ENCODE measurements at regions not wholly inside any gene's neighbourhood (a gene's known extent, or its start where the extent isn't known, plus 50 kb on each side); places are given as distances from the start of the nearest gene placed in this dataset.
"Not testable (repeated sequence)": the region's sequence is repeated elsewhere in the genome, so short reads cannot be mapped to it uniquely, and the experiment has no call there.

DNA sequence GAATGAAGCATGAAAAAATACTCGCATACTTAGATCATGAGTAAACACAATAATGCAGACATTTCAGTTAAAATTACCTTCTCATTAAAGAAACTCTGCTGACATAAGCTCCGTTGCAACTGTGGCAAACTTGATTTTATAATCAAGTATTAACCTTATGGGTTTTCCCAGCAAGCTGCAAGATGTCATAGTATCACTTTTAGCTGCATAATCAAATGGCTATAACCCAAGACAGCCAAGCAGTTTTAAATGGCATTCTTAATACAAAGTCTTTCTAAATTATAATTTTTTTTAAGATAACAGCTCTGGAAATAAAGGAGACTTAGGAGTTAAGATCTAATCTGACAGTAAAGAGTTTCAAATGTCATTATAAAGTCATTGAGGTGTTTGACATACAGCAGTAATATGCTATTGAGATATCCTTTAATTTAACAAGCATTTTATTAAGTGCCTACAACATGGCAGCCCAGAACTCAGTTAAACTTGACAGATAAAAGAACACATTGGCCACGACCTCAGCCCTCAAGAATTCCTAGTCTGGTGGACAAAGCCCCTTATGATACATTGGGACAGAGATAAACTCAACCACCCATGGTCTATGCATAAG lies 163.1 kb upstream of the FAT3 start:
- Histone ChIP-seq H3K4me3 (ENCODE audit: low read length) (no peak overlapping the region), H3K4me1 (ENCODE audit: control insufficient read depth, insufficient read depth, low read length) (no peaks in the 10 kb centered on the region), H3K9ac (ENCODE audit: low read length) (no peak overlapping the region), H3K27ac (ENCODE audit: low read depth, low read length) (no peak overlapping the region), H3K36me3 (ENCODE audit: control insufficient read depth, insufficient read depth, low read length) (no peaks in the 10 kb centered on the region), H3K27me3 (ENCODE audit: control insufficient read depth, insufficient read depth, low read length) (no peaks in the 10 kb centered on the region)

DNA sequence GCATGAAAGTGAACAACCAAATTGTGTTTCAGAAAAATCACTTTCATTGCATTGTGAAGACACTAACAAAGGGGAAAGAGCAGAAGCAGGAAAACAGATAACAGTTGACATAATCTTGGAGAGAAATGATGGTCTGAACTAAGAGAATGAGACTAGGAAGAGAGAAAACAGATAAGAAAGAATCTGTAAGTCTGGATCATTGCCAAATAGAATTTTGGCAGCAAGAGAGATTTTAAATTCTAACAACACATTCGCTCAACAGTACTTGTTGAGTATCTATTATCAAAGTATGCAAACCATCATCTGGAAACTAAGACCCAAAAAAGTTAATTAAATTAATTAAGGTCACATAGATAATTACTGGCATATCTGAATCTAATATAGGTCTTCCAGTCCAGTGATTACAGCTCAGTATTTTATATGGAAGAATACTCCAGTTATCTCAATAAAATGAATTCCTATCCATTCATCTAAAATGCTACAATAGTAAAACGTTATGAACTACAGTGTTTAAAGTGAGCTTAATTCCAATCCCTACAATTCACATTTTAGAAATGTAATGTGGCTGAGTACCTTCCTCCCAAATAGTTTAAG lies 166.7 kb upstream of the FAT3 start:
- Histone ChIP-seq H3K27me3 (ENCODE audit: control insufficient read depth, insufficient read depth, low read length) (no peaks in the 10 kb centered on the region), H3K9ac (ENCODE audit: low read length) (no peak overlapping the region), H3K4me1 (ENCODE audit: control insufficient read depth, insufficient read depth, low read length) (no peaks in the 10 kb centered on the region), H3K36me3 (ENCODE audit: control insufficient read depth, insufficient read depth, low read length) (no peaks in the 10 kb centered on the region), H3K4me3 (ENCODE audit: low read length) (no peak overlapping the region), H3K27ac (ENCODE audit: low read depth, low read length) (no peak overlapping the region)

DNA sequence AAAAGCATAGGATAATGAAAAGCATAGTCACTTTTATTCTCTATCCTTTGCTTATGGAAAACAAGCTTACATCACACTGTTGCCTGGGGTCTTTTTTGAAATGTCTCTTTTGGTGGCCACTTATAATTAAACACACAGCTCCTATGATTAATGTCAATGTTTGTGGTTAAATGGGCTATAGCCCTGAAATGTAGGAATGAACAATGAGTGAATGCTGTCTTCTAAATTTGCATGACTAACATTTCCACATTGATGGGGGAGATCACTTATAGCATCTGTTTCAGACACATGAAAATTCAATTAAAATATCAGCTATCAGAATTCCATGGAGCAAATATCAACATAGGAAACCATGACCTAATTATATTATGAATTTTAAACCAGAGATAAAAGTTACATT lies 171.4 kb upstream of the FAT3 start:
- Histone ChIP-seq H3K9ac (ENCODE audit: low read length) (no peak overlapping the region), H3K36me3 (ENCODE audit: control insufficient read depth, insufficient read depth, low read length) (no peaks in the 10 kb centered on the region), H3K4me3 (ENCODE audit: low read length) (no peak overlapping the region), H3K4me1 (ENCODE audit: control insufficient read depth, insufficient read depth, low read length) (no peaks in the 10 kb centered on the region), H3K27ac (ENCODE audit: low read depth, low read length) (no peak overlapping the region), H3K27me3 (ENCODE audit: control insufficient read depth, insufficient read depth, low read length) (no peaks in the 10 kb centered on the region)

DNA sequence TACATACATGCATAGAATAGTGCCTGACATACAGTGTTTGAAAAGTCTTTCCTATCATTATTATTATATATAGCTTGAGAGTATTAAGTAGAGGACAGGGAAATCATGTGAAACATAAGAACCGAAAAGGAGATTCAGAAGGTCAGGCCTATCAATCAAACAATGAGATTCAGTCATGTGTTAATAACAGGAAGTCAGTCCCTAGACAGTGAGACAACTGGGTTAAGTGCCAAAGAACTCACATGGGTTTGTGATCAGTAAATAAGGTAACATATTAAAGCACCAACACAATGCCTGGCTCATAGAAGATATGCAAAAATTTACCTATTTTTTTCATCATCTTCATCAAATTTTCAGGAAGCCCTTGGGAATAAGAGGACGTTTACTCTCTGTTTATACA lies 174.3 kb upstream of the FAT3 start:
- no peaks in the 10 kb centered on the region for H3K27me3 ChIP-seq (ENCODE audit: control insufficient read depth, insufficient read depth, low read length)

DNA sequence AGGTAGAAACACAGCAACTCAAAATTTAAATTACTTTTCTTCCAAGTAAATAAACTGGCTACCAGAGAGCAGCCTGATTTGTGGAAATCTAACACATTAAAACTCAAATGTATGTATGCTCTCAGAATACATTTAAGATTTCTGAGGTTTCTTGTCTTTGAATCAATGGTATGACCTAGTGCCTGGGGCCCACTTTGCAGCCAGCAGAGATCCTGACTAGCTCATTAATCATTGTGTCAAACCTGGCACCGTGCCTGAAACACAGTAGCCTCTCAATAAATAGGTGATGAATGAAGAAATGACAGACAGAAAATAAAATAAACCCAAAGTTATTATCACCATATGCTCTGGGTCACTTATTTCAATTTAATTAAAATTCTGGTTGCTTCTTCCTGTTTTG lies 176.2 kb upstream of the FAT3 start:
- Histone ChIP-seq H3K27ac (ENCODE audit: low read depth, low read length) (no peak overlapping the region), H3K4me1 (ENCODE audit: control insufficient read depth, insufficient read depth, low read length) (no peaks in the 10 kb centered on the region), H3K27me3 (ENCODE audit: control insufficient read depth, insufficient read depth, low read length) (no peaks in the 10 kb centered on the region), H3K4me3 (ENCODE audit: low read length) (no peak overlapping the region), H3K9ac (ENCODE audit: low read length) (no peak overlapping the region), H3K36me3 (ENCODE audit: control insufficient read depth, insufficient read depth, low read length) (no peaks in the 10 kb centered on the region)

More for the DNA sequence above, 174.3 kb upstream of the FAT3 start:
- no peaks in the 10 kb centered on the region for H3K4me1 ChIP-seq (ENCODE audit: control insufficient read depth, insufficient read depth, low read length)
- H3K9ac ChIP-seq (ENCODE audit: low read length): no peak overlapping the region
- no peak overlapping the region for H3K4me3 ChIP-seq (ENCODE audit: low read length)
- no peaks in the 10 kb centered on the region for H3K36me3 ChIP-seq (ENCODE audit: control insufficient read depth, insufficient read depth, low read length)
- no peak overlapping the region for H3K27ac ChIP-seq (ENCODE audit: low read depth, low read length)

DNA sequence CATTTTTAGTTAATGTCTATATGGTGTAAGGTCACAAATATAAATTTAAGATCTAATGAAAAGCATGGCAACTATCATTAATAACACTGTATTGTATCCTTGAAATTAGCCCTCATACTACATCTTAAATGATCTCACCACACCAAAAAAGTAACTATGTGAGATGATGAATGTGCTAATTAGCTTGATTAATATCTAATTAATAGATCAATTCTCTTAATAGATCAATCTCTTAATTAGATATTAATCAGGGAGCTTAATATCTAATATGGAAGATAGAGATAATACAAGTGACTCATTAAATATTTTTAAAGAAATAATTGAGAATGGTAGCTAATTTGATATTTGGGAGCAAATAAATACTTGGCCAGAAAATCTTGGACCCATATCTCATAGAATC lies 178.5 kb upstream of the FAT3 start:
- Histone ChIP-seq H3K9ac (ENCODE audit: low read length) (no peak overlapping the region), H3K36me3 (ENCODE audit: control insufficient read depth, insufficient read depth, low read length) (no peaks in the 10 kb centered on the region), H3K27ac (ENCODE audit: low read depth, low read length) (no peak overlapping the region), H3K4me3 (ENCODE audit: low read length) (no peak overlapping the region), H3K27me3 (ENCODE audit: control insufficient read depth, insufficient read depth, low read length) (no peaks in the 10 kb centered on the region), H3K4me1 (ENCODE audit: control insufficient read depth, insufficient read depth, low read length) (no peaks in the 10 kb centered on the region)

DNA sequence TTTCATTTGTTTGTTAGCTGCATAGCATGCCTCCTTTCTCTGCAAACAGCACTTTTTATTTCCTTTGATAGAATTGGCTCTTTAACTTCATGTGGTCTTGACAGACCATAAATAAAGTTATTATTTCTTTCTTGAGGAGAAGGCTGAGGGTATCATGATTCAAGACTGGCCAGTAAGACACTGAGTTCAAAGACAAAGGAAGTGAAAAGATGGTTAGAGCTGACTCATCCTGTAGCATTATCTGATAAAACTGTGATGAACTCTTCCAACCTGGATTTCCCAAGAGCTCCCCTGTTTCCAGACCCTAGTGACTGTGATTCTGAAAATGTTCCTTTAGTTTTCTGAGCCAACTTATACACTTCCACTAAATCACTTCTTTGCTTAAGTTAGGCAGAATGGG lies 179.3 kb upstream of the FAT3 start:
- no peaks in the 10 kb centered on the region for H3K36me3 ChIP-seq (ENCODE audit: control insufficient read depth, insufficient read depth, low read length)
- no peaks in the 10 kb centered on the region for H3K4me1 ChIP-seq (ENCODE audit: control insufficient read depth, insufficient read depth, low read length)
- no peak overlapping the region for H3K27ac ChIP-seq (ENCODE audit: low read depth, low read length)
- no peak overlapping the region for H3K9ac ChIP-seq (ENCODE audit: low read length)
- no peak overlapping the region for H3K4me3 ChIP-seq (ENCODE audit: low read length)
- no peaks in the 10 kb centered on the region for H3K27me3 ChIP-seq (ENCODE audit: control insufficient read depth, insufficient read depth, low read length)

DNA sequence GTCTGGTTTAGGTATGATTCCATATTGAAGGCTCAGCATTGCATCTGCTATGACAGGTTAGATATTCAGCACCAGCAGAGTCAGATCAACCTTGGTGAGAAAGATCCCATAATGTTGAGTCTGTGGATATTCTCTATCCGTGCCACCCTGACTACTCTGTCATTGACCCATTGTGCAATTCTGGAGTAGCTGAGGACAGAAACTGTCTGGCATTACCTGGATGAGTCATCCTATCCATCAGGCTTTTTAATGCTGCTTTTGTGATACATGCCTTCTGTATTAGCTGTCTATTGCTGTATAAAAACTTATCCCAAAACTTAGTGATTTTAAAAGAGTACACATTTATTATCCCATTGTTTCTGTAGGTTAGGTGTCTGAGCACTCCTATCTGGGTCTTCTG lies 189.1 kb upstream of the FAT3 start:
- Histone ChIP-seq H3K4me1 (ENCODE audit: control insufficient read depth, insufficient read depth, low read length) (no peaks in the 10 kb centered on the region), H3K27ac (ENCODE audit: low read depth, low read length) (no peak overlapping the region), H3K36me3 (ENCODE audit: control insufficient read depth, insufficient read depth, low read length) (no peaks in the 10 kb centered on the region), H3K27me3 (ENCODE audit: control insufficient read depth, insufficient read depth, low read length) (no peaks in the 10 kb centered on the region), H3K4me3 (ENCODE audit: low read length) (no peak overlapping the region), H3K9ac (ENCODE audit: low read length) (no peak overlapping the region)

DNA sequence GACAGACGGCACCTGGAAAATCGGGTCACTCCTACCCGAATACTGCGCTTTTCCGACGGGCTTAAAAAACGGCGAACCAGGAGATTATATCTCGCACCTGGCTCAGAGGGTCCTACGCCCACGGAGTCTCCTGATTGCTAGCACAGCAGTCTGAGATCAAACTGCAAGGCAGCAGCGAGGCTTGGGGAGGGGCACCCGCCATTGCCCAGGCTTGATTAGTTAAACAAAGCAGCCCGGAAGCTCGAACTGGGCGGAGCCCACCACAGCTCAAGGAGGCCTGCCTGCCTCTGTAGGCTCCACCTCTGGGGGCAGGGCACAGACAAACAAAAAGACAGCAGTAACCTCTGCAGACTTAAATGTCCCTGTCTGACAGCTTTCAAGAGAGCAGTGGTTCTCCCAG lies 197.5 kb upstream of the FAT3 start:
- H3K9ac ChIP-seq (ENCODE audit: low read length); H3K36me3 ChIP-seq (ENCODE audit: control insufficient read depth, insufficient read depth, low read length); H3K27ac ChIP-seq (ENCODE audit: low read depth, low read length); H3K4me3 ChIP-seq (ENCODE audit: low read length); H3K27me3 ChIP-seq (ENCODE audit: control insufficient read depth, insufficient read depth, low read length); H3K4me1 ChIP-seq (ENCODE audit: control insufficient read depth, insufficient read depth, low read length): not testable (repeated sequence)

DNA sequence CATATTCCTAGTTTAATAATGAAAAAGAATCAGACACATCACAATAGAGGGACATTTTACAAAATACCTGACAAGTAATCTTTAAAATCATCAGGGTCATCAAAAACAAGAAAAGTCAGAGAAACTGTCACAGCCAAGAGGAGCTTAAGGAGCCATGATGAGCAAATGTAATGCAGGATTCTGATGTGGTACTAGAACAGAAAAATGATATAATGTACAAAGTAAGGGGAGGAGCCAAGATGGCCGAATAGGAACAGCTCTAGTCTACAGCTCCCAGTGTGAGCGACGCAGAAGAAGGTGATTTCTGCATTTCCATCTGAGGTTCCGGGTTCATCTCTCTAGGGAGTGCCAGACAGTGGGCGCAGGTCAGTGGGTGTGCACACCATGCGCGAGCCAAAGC lies 198.0 kb upstream of the FAT3 start:
- no peak overlapping the region for H3K27ac ChIP-seq (ENCODE audit: low read depth, low read length)

DNA sequence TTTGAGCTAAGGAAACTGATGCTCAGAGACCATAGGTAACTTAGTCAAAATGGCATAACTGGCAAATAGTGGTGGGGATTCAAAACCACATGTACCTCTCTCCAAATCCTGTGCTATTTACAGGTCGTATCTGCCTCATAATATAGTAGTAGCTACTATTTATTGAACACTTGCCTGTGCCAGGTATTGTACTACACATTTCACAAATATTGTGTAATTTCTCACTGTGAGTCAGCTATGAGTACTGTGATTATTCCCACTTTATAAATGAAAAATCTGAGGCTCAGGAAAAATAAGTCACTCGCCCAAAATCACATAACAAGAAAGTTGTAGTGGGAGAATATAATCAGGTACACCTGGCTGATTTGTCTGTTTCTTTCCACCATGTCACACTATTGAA lies 199.8 kb upstream of the FAT3 start:
- H3K27ac ChIP-seq (ENCODE audit: low read depth, low read length): no peak overlapping the region
- H3K4me3 ChIP-seq (ENCODE audit: low read length): no peak overlapping the region
- no peak overlapping the region for H3K9ac ChIP-seq (ENCODE audit: low read length)
- no peaks in the 10 kb centered on the region for H3K36me3 ChIP-seq (ENCODE audit: control insufficient read depth, insufficient read depth, low read length)
- no peaks in the 10 kb centered on the region for H3K4me1 ChIP-seq (ENCODE audit: control insufficient read depth, insufficient read depth, low read length)
- H3K27me3 ChIP-seq (ENCODE audit: control insufficient read depth, insufficient read depth, low read length): no peaks in the 10 kb centered on the region

More for the DNA sequence above, 198.0 kb upstream of the FAT3 start:
- no peaks in the 10 kb centered on the region for H3K27me3 ChIP-seq (ENCODE audit: control insufficient read depth, insufficient read depth, low read length)
- H3K9ac ChIP-seq (ENCODE audit: low read length): no peak overlapping the region
- H3K36me3 ChIP-seq (ENCODE audit: control insufficient read depth, insufficient read depth, low read length): no peaks in the 10 kb centered on the region
- H3K4me1 ChIP-seq (ENCODE audit: control insufficient read depth, insufficient read depth, low read length): no peaks in the 10 kb centered on the region
- no peak overlapping the region for H3K4me3 ChIP-seq (ENCODE audit: low read length)

DNA sequence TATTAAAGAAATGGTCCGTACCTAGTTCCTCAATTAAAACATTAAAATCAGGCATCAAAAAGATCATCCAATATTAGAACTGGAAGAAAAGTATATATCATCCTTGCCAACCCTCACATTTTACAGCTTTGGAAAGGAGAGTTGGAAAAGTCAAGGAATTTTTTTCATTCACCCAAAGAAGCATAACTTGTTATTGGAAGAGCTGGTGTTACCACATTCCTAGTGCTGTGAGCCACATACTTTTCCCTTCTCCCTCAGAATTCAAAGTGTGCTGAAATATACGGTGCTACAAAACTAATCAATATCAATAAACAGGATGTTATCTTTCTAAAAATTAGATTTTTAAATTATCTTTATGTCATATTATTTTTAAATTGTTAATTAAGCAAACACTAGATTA lies 202.1 kb upstream of the FAT3 start:
- H3K4me1 ChIP-seq (ENCODE audit: control insufficient read depth, insufficient read depth, low read length): no peaks in the 10 kb centered on the region
- no peak overlapping the region for H3K9ac ChIP-seq (ENCODE audit: low read length)
- H3K4me3 ChIP-seq (ENCODE audit: low read length): no peak overlapping the region
- H3K27ac ChIP-seq (ENCODE audit: low read depth, low read length): no peak overlapping the region
- no peaks in the 10 kb centered on the region for H3K27me3 ChIP-seq (ENCODE audit: control insufficient read depth, insufficient read depth, low read length)
- H3K36me3 ChIP-seq (ENCODE audit: control insufficient read depth, insufficient read depth, low read length): no peaks in the 10 kb centered on the region

DNA sequence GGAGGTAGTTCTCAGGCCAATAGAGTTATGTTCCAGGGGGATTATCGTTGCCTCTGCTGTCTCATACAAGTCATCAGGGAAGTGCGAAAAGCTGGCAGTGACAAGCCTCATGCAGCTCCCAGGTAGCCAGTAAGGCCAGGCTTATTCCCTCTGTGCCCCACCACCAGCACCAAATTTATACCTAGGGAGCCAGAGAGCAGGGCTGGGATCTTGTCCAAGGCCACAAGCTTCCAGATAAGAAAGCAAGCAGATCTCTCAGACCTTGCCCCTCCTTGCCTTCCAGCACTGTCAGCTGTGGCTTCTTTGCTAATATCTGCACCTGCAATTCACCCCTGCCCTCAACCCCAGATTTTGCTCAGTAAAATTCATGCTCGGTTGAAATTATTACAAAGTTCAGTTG lies 206.3 kb upstream of the FAT3 start:
- no peaks in the 10 kb centered on the region for H3K36me3 ChIP-seq (ENCODE audit: control insufficient read depth, insufficient read depth, low read length)
- H3K4me3 ChIP-seq (ENCODE audit: low read length): no peak overlapping the region
- H3K27me3 ChIP-seq (ENCODE audit: control insufficient read depth, insufficient read depth, low read length): no peaks in the 10 kb centered on the region
- H3K4me1 ChIP-seq (ENCODE audit: control insufficient read depth, insufficient read depth, low read length): no peaks in the 10 kb centered on the region
- H3K27ac ChIP-seq (ENCODE audit: low read depth, low read length): no peak overlapping the region
- H3K9ac ChIP-seq (ENCODE audit: low read length): no peak overlapping the region

All from rectal smooth muscle tissue (tissue), 1 donor.